K562 (cell line): ENCODE measurements at regions not wholly inside any gene's neighbourhood (a gene's known extent, or its start where the extent isn't known, plus 50 kb on each side); places are given as distances from the start of the nearest gene placed in this dataset.

Source experiments
- ATAC-seq: fragments of 200-7000 bp; cut with Tn5 transposase; 3 replicates; pipeline ENCODE4 v1.9.1; 2020; ENCODE audit warnings: moderate library complexity
- BruUV-seq: library from RNA; stranded (reverse); fragments of 400-500 nt; replicated peaks from 2 replicates; lab custom pipeline; 2021; lab: Mats Ljungman, UMichigan
- CTCF ChIA-PET: fragments of 300-600 bp; formaldehyde crosslinking; extraction: SDS; loops from one replicate; lab custom pipeline; 2021; ENCODE audit warnings: low intra/inter-chr PET ratio; lab: Yijun Ruan, JAX
- POLR2A ChIA-PET: fragments of 300-600, 350-650 bp; sonication (Branson Sonifier 250); formaldehyde crosslinking; extraction: SDS; loops from one replicate; lab custom pipeline; 2021; ENCODE audit warnings: antibody characterized with exemption, inconsistent platforms; lab: Yijun Ruan, JAX
- DNase-seq, 4 experiments: peaks; one replicate each; pipeline versions ENCODE4 v3.0.0 to v3.0.0-alpha.2; 2011 to 2018; ENCODE audit warnings: low spot score in 3 of 4, mixed read lengths in 3 of 4; ENCODE audit errors: extremely low read depth in 1 of 4
- FAIRE-seq: peaks from 2 replicates; lab custom pipeline; 2011; peaks lifted over from hg19 to GRCh38; lab: Jason Lieb, UNC
- H2AFZ ChIP-seq: 2 replicates; pipeline ENCODE4 v1.6.0; 2011; ENCODE audit warnings: low read depth, low read length, control low read depth, inconsistent platforms
- H3K27ac ChIP-seq: fragments of 200-600 bp; 3 replicates; pipeline ENCODE4 v1.8.0; 2011; ENCODE audit warnings: low read depth, mild to moderate bottlenecking, control low read depth, inconsistent platforms, low read length, moderate library complexity, mixed read lengths; ENCODE audit errors: extremely low read depth
- H3K27me3 ChIP-seq, 2 experiments: fragments of 300-600 bp in 1 of 2; 2 replicates in 1 of 2; 3 replicates in 1 of 2; pipeline versions ENCODE4 v1.6.0 to v1.8.0; 2011; ENCODE audit warnings: inconsistent platforms in 2 of 2, low read length in 2 of 2, mild to moderate bottlenecking in 1 of 2, mixed read lengths in 1 of 2, moderate library complexity in 1 of 2; ENCODE audit not compliant: control insufficient read depth in 2 of 2, insufficient read depth in 2 of 2
- H3K36me3 ChIP-seq: fragments of 300-600 bp; 3 replicates; pipeline ENCODE4 v1.8.0; 2011; ENCODE audit warnings: mild to moderate bottlenecking, low read length, inconsistent platforms; ENCODE audit not compliant: control insufficient read depth, insufficient read depth
- H3K4me1 ChIP-seq, 2 experiments: fragments of 200-600 bp in 1 of 2; replicated peaks in 1 of 2; 2 replicates in 1 of 2; 3 replicates in 1 of 2; pipeline versions ENCODE4 v1.5.1 to v1.8.0; 2011; ENCODE audit warnings: inconsistent platforms in 2 of 2, low read length in 2 of 2, mild to moderate bottlenecking in 1 of 2, mixed read lengths in 1 of 2, moderate library complexity in 1 of 2; ENCODE audit not compliant: control insufficient read depth in 2 of 2, insufficient read depth in 2 of 2
- H3K4me2 ChIP-seq: 2 replicates; pipeline ENCODE4 v1.6.1; 2011; ENCODE audit warnings: low read length, control low read depth, inconsistent platforms, mixed read lengths; ENCODE audit not compliant: insufficient read depth
- H3K4me3 ChIP-seq: fragments of 200-600 bp; sonication (generic), shearing (Covaris generic); 2 replicates; pipeline ENCODE4 v1.5.1; 2016; ENCODE audit warnings: control low read depth, inconsistent platforms
- H3K79me2 ChIP-seq: fragments of 200-600 bp; 3 replicates; pipeline ENCODE4 v1.8.0; 2011; ENCODE audit warnings: low read length, inconsistent platforms; ENCODE audit not compliant: control insufficient read depth, insufficient read depth
- H3K9ac ChIP-seq, 2 experiments: 2 replicates each; pipeline versions ENCODE4 v1.6.0 to v1.6.1; 2011; ENCODE audit warnings: low read depth in 2 of 2, low read length in 2 of 2, control low read depth in 1 of 2, inconsistent platforms in 1 of 2, mild to moderate bottlenecking in 1 of 2, mixed read lengths in 1 of 2; ENCODE audit not compliant: insufficient read depth in 1 of 2
- H3K9me1 ChIP-seq: one replicate; pipeline ENCODE4 v1.6.0; 2011; ENCODE audit warnings: inconsistent platforms, mild to moderate bottlenecking, low read length, moderate library complexity; ENCODE audit not compliant: control insufficient read depth, insufficient read depth
- H3K9me3 ChIP-seq: replicated peaks from 2 replicates; pipeline ENCODE4 v1.5.1; 2011; ENCODE audit warnings: low read depth, low read length, inconsistent platforms; ENCODE audit not compliant: control insufficient read depth, insufficient read depth
- H4K20me1 ChIP-seq: replicated peaks from 2 replicates; pipeline ENCODE4 v1.6.1; 2011; ENCODE audit warnings: low read length, inconsistent platforms, mixed read lengths; ENCODE audit not compliant: control insufficient read depth, insufficient read depth
- HCFC1 ChIP-seq: IDR thresholded peaks from 2 replicates; pipeline ENCODE4 v1.6.1; 2012; ENCODE audit warnings: low read depth, low read length, improper control_type of control experiment
- LEF1 ChIP-seq: fragments of 450-650 bp; IDR thresholded peaks from 2 replicates; pipeline ENCODE4 v1.6.1; 2016; ENCODE audit warnings: mild to moderate bottlenecking
- MBD2 ChIP-seq: sonication (generic); IDR thresholded peaks from 2 replicates; pipeline ENCODE4 v1.6.1; 2016; ENCODE audit warnings: low read depth, borderline replicate concordance
- MTA3 ChIP-seq: fragments of 450-650 bp; formaldehyde crosslinking; IDR thresholded peaks from 2 replicates; pipeline ENCODE4 v1.6.1; 2017; ENCODE audit warnings: mild to moderate bottlenecking, borderline replicate concordance
- NFXL1 ChIP-seq: fragments of 450-650 bp; formaldehyde crosslinking; IDR thresholded peaks from 2 replicates; pipeline ENCODE4 v1.4.0; 2021; ENCODE audit warnings: mild to moderate bottlenecking
- RBM14 ChIP-seq: fragments of 200-400 bp; formaldehyde crosslinking; IDR thresholded peaks from 2 replicates; pipeline ENCODE4 v1.6.1; 2018; ENCODE audit warnings: low read depth, mild to moderate bottlenecking, low read length, moderate library complexity, borderline replicate concordance; ENCODE audit not compliant: insufficient read depth
- WGBS: fragments of 100-300 bp; shearing (Covaris generic); methylation state at CpG from one replicate; pipeline ENCODE4 v1.1.6; 2016; ENCODE audit warnings: low coverage, mixed read lengths; ENCODE audit not compliant: insufficient coverage; ENCODE audit errors: missing lambda C conversion rate; 5-methylcytosine and 5-hydroxymethylcytosine counted together
- in situ Hi-C: fragments of 300-500 bp; cut with MboI; formaldehyde crosslinking; loops from 4 replicates; pipeline ENCODE4 v1.15.0; 2018; ENCODE audit warnings: inconsistent platforms, mixed read lengths
- intact Hi-C: fragments of 100-400 bp; cut with micrococcal nuclease; formaldehyde crosslinking; loops from 2 replicates; pipeline ENCODE4 v1.14.2; 2022
- TF ChIP-seq, protein P1 (sequence below), 2 experiments: fragments of 450-650 bp; conservative IDR thresholded peaks; 2 replicates each; pipeline ENCODE4 v1.6.1; 2017; ENCODE audit warnings: mild to moderate bottlenecking in 2 of 2, moderate library complexity in 2 of 2
- TF ChIP-seq, protein P2 (sequence below): IDR thresholded peaks from 3 replicates; pipeline ENCODE4 v1.6.1; 2011; ENCODE audit warnings: borderline replicate concordance, mild to moderate bottlenecking, moderate library complexity; ENCODE audit not compliant: insufficient read length; ENCODE audit errors: extremely low read depth
- TF ChIP-seq, protein P3 (sequence below): fragments of 450-650 bp; IDR thresholded peaks from 2 replicates; pipeline ENCODE4 v1.6.1; 2018; ENCODE audit warnings: mild to moderate bottlenecking, low read depth; ENCODE audit not compliant: partially characterized antibody
- TF ChIP-seq, protein P4 (sequence below): fragments of 450-650 bp; IDR thresholded peaks from 2 replicates; pipeline ENCODE4 v1.6.1; 2017; ENCODE audit warnings: mild to moderate bottlenecking, moderate library complexity
- TF ChIP-seq, protein P5 (sequence below): fragments of 450-650 bp; IDR thresholded peaks from 2 replicates; pipeline ENCODE4 v1.7.1; 2018; ENCODE audit warnings: mild to moderate bottlenecking, low read depth; ENCODE audit not compliant: partially characterized antibody

DNA sequence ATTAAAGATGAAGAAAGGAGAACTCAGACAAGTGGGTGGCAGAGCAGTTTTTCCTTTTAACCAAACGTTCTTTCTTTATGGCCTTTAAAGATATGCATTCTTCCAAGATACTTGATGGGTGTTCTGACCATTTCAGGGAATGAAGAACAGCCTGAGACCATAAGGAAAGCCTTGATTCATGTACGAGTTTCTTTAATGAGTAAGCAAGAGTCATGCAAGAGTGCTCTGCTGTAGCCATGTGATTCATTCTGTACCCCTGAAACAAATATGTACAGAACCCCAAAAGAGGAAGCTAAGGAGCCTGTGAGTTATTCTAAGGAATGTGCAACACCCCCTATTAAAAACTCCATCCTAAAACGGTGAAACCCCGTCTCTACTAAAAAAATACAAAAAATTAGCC, 372.8 kb downstream of the MTX2 start:
- no peaks in the 10 kb centered on the region for H3K9me1 ChIP-seq
- no peaks in the 10 kb centered on the region for H4K20me1 ChIP-seq
- H3K4me3 ChIP-seq, result no peak overlapping the region
- no peaks in the 10 kb centered on the region for H3K79me2 ChIP-seq
- FAIRE-seq (no peak), ATAC-seq (no peak), DNase-seq (no peak)
- no peaks in the 10 kb centered on the region for H3K9me3 ChIP-seq
- no peaks in the 10 kb centered on the region for H3K36me3 ChIP-seq
- in situ Hi-C loops, result no loop called here
- no TSS peak for BruUV-seq
- peaks cover 0 to 9% of the 10 kb centered on the region in 2 experiments; a peak in 2 of 5 replicates for H3K4me1 ChIP-seq
- CTCF ChIA-PET, result no interaction called here
- no peak overlapping the region for H2AFZ ChIP-seq
- POLR2A ChIA-PET, result no interaction called here
- 0% methylated on average over 4 of the region's 4 CpGs for WGBS
- H3K27ac ChIP-seq, result no peak overlapping the region
- H3K27me3 ChIP-seq, result peaks cover 9 to 22% of the 10 kb centered on the region in 2 experiments; a peak in 4 of 5 replicates
- H3K9ac ChIP-seq, result no peak overlapping the region
- H3K4me2 ChIP-seq, result no peak overlapping the region
- intact Hi-C loops, result no loop called here
- no peak for TF ChIP-seq RBM14
- no peak for TF ChIP-seq MBD2
- TF ChIP-seq, protein P1, sequence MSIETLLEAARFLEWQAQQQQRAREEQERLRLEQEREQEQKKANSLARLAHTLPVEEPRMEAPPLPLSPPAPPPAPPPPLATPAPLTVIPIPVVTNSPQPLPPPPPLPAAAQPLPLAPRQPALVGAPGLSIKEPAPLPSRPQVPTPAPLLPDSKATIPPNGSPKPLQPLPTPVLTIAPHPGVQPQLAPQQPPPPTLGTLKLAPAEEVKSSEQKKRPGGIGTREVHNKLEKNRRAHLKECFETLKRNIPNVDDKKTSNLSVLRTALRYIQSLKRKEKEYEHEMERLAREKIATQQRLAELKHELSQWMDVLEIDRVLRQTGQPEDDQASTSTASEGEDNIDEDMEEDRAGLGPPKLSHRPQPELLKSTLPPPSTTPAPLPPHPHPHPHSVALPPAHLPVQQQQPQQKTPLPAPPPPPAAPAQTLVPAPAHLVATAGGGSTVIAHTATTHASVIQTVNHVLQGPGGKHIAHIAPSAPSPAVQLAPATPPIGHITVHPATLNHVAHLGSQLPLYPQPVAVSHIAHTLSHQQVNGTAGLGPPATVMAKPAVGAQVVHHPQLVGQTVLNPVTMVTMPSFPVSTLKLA (conservative IDR thresholded peaks at IDR 0.05), result no peak
- TF ChIP-seq, protein P2, sequence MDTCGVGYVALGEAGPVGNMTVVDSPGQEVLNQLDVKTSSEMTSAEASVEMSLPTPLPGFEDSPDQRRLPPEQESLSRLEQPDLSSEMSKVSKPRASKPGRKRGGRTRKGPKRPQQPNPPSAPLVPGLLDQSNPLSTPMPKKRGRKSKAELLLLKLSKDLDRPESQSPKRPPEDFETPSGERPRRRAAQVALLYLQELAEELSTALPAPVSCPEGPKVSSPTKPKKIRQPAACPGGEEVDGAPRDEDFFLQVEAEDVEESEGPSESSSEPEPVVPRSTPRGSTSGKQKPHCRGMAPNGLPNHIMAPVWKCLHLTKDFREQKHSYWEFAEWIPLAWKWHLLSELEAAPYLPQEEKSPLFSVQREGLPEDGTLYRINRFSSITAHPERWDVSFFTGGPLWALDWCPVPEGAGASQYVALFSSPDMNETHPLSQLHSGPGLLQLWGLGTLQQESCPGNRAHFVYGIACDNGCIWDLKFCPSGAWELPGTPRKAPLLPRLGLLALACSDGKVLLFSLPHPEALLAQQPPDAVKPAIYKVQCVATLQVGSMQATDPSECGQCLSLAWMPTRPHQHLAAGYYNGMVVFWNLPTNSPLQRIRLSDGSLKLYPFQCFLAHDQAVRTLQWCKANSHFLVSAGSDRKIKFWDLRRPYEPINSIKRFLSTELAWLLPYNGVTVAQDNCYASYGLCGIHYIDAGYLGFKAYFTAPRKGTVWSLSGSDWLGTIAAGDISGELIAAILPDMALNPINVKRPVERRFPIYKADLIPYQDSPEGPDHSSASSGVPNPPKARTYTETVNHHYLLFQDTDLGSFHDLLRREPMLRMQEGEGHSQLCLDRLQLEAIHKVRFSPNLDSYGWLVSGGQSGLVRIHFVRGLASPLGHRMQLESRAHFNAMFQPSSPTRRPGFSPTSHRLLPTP, result no peak
- no peak for TF ChIP-seq NFXL1 (CRISPR knock-in tag)
- TF ChIP-seq HCFC1, result no peak
- TF ChIP-seq, protein P3, sequence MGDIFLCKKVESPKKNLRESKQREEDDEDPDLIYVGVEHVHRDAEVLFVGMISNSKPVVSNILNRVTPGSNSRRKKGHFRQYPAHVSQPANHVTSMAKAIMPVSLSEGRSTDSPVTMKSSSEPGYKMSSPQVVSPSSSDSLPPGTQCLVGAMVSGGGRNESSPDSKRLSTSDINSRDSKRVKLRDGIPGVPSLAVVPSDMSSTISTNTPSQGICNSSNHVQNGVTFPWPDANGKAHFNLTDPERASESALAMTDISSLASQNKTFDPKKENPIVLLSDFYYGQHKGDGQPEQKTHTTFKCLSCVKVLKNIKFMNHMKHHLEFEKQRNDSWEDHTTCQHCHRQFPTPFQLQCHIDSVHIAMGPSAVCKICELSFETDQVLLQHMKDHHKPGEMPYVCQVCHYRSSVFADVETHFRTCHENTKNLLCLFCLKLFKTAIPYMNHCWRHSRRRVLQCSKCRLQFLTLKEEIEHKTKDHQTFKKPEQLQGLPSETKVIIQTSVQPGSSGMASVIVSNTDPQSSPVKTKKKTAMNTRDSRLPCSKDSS, result no peak
- TF ChIP-seq, protein P4, sequence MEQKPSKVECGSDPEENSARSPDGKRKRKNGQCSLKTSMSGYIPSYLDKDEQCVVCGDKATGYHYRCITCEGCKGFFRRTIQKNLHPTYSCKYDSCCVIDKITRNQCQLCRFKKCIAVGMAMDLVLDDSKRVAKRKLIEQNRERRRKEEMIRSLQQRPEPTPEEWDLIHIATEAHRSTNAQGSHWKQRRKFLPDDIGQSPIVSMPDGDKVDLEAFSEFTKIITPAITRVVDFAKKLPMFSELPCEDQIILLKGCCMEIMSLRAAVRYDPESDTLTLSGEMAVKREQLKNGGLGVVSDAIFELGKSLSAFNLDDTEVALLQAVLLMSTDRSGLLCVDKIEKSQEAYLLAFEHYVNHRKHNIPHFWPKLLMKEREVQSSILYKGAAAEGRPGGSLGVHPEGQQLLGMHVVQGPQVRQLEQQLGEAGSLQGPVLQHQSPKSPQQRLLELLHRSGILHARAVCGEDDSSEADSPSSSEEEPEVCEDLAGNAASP, result no peak
- TF ChIP-seq, protein P5, sequence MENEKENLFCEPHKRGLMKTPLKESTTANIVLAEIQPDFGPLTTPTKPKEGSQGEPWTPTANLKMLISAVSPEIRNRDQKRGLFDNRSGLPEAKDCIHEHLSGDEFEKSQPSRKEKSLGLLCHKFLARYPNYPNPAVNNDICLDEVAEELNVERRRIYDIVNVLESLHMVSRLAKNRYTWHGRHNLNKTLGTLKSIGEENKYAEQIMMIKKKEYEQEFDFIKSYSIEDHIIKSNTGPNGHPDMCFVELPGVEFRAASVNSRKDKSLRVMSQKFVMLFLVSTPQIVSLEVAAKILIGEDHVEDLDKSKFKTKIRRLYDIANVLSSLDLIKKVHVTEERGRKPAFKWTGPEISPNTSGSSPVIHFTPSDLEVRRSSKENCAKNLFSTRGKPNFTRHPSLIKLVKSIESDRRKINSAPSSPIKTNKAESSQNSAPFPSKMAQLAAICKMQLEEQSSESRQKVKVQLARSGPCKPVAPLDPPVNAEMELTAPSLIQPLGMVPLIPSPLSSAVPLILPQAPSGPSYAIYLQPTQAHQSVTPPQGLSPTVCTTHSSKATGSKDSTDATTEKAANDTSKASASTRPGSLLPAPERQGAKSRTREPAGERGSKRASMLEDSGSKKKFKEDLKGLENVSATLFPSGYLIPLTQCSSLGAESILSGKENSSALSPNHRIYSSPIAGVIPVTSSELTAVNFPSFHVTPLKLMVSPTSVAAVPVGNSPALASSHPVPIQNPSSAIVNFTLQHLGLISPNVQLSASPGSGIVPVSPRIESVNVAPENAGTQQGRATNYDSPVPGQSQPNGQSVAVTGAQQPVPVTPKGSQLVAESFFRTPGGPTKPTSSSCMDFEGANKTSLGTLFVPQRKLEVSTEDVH, result no peak
- TF ChIP-seq MTA3, result no peak
- TF ChIP-seq LEF1, result no peak
